ENCODE measurements at regions not wholly inside any gene's neighbourhood (a gene's known extent, or its start where the extent isn't known, plus 50 kb on each side); places are given as distances from the start of the nearest gene placed in this dataset.
"Not testable (repeated sequence)": the region's sequence is repeated elsewhere in the genome, so short reads cannot be mapped to it uniquely, and the experiment has no call there.

GRCh38 chr1:58063095-58063494 lies 483.4 kb downstream of the OMA1 start:
- no peak for DNase-seq

GRCh38 chr1:58062635-58063034 lies 483.9 kb downstream of the OMA1 start:
- no peak for DNase-seq

GRCh38 chr1:58060559-58061170 lies 485.9 kb downstream of the OMA1 start:
- peak in 1 of 2 donors; percentile 26 for DNase-seq

GRCh38 chr1:58059789-58060188 lies 486.7 kb downstream of the OMA1 start:
- DNase-seq = no peak

- no peak for DNase-seq
Measured at GRCh38 chr1:58058323-58058722, 488.2 kb downstream of the OMA1 start.

- DNase-seq = no peak
Measured at GRCh38 chr1:58057826-58058225, 488.7 kb downstream of the OMA1 start.

- not testable (repeated sequence) for DNase-seq
Measured at GRCh38 chr1:58051187-58051586, 495.3 kb downstream of the OMA1 start.

GRCh38 chr1:58047265-58047858 lies 499.2 kb downstream of the OMA1 start:
- DNase-seq = no peak

- DNase-seq = peak; percentile 51 to 61
Measured at GRCh38 chr1:58045094-58045705, 501.3 kb downstream of the OMA1 start.

GRCh38 chr1:58041621-58042020 lies 504.9 kb downstream of the OMA1 start:
- no peak for DNase-seq

GRCh38 chr1:58038574-58038973 lies 508.0 kb downstream of the OMA1 start:
- no peak for DNase-seq

- DNase-seq = no peak
Measured at GRCh38 chr1:58035523-58035922, 511.0 kb downstream of the OMA1 start.

GRCh38 chr1:58033311-58033710 lies 513.2 kb downstream of the OMA1 start:
- no peak for DNase-seq

- no peak for DNase-seq
Measured at GRCh38 chr1:58032611-58033073, 513.9 kb downstream of the OMA1 start.

- DNase-seq = no peak
Measured at GRCh38 chr1:58031416-58031815, 515.1 kb downstream of the OMA1 start.

- DNase-seq = no peak
Measured at GRCh38 chr1:58030456-58030855, 516.1 kb downstream of the OMA1 start.

- no peak for DNase-seq
Measured at GRCh38 chr1:58017641-58018040, 528.9 kb downstream of the OMA1 start.

- DNase-seq = no peak
Measured at GRCh38 chr1:58013237-58013636, 533.3 kb downstream of the OMA1 start.

GRCh38 chr1:58011978-58012377 lies 534.5 kb downstream of the OMA1 start:
- no peak for DNase-seq

- no peak for DNase-seq
Measured at GRCh38 chr1:58006421-58007046, 540.0 kb downstream of the OMA1 start.

- no peak for DNase-seq
Measured at GRCh38 chr1:58005212-58005611, 541.3 kb downstream of the OMA1 start.

- DNase-seq = no peak
Measured at GRCh38 chr1:58003988-58004387, 542.5 kb downstream of the OMA1 start.

- DNase-seq = no peak
Measured at GRCh38 chr1:58003059-58003458, 543.5 kb downstream of the OMA1 start.
